GM12891 (cell line): ENCODE measurements at regions not wholly inside any gene's neighbourhood (a gene's known extent, or its start where the extent isn't known, plus 50 kb on each side); places are given as distances from the start of the nearest gene placed in this dataset.

ENCODE experiments used
- DNase-seq: peaks from one replicate; pipeline ENCODE4 v3.0.0; 2011; ENCODE audit warnings: low spot score; ENCODE audit not compliant: insufficient read length
- FAIRE-seq: peaks from 2 replicates; lab custom pipeline; 2011; peaks lifted over from hg19 to GRCh38; lab: Jason Lieb, UNC
- PAX5 ChIP-seq: IDR thresholded peaks from 2 replicates; pipeline ENCODE4 v1.6.1; 2011; ENCODE audit warnings: low read length, moderate library complexity, mild to moderate bottlenecking; ENCODE audit not compliant: insufficient read depth, severe bottlenecking
- POLR2A ChIP-seq: IDR thresholded peaks from 2 replicates; pipeline ENCODE4 v1.6.1; 2011; ENCODE audit warnings: low read depth, low read length, control low read depth
- POLR2AphosphoS5 ChIP-seq: IDR thresholded peaks from 2 replicates; pipeline ENCODE4 v1.6.1; 2011; ENCODE audit warnings: low read depth, low read length, control low read depth
- POU2F2 ChIP-seq: IDR thresholded peaks from 2 replicates; pipeline ENCODE4 v1.6.1; 2011; ENCODE audit warnings: low read depth, mild to moderate bottlenecking, control low read depth, low read length, moderate library complexity
- SPI1 ChIP-seq: IDR thresholded peaks from 2 replicates; pipeline ENCODE4 v1.6.1; 2011; ENCODE audit warnings: low read depth, low read length, control low read depth
- TAF1 ChIP-seq: IDR thresholded peaks from 2 replicates; pipeline ENCODE4 v1.6.1; 2011; ENCODE audit warnings: low read depth, low read length, control low read depth

GRCh38 chr6:92593201-92593600 is 826.2 kb downstream of the EPHA7 start:
- FAIRE-seq (no peak), DNase-seq (no peak)
- TF ChIP-seq POLR2AphosphoS5: no peak
- no peak for TF ChIP-seq PAX5
- no peak for TF ChIP-seq POLR2A

DNA sequence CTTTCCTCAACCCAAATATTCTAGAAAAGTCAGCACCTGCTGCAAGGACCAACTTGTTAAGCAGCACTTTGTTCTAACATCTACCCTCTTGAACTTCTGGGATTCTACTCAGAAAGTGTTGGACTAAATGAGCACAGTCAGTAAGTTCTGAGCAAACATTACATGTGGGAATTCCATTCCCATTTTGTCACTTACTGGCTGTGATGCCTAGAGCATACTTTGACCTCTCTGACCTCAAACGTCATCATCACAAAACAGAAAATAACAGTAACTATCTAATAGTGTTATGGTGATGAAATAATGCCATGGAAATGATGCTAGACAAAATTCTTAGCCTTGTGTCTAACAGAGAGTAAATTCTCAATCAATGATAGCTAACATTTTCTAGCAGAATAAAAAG is 829.4 kb downstream of the EPHA7 start:
- DNase-seq (no peak), FAIRE-seq (no peak)
- TF ChIP-seq POLR2AphosphoS5: no peak
- TF ChIP-seq POU2F2: no peak
- no peak for TF ChIP-seq PAX5

DNA sequence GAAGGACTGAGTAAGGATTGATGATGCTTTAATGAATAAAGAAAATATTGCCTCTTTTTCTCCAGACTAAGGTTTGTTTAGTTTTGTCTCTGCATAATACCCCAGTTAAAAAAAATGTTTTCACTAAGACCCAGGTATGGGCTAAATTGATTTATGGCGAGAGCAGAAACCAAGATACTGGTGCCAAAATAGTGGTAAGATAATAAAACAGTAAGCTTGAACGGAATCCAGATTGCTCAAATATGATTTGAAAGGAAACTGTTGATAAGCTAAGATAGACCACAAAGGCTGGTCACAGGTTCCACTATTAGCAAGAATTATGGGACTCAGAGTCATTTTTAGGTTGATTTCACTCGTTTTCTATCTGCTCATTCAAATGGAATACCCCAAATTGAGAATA is 831.2 kb downstream of the EPHA7 start:
- FAIRE-seq (no peak), DNase-seq (no peak)
- TF ChIP-seq SPI1 (no peak), POLR2A (no peak), POLR2AphosphoS5 (no peak), PAX5 (no peak), POU2F2 (no peak), TAF1 (no peak)

DNA sequence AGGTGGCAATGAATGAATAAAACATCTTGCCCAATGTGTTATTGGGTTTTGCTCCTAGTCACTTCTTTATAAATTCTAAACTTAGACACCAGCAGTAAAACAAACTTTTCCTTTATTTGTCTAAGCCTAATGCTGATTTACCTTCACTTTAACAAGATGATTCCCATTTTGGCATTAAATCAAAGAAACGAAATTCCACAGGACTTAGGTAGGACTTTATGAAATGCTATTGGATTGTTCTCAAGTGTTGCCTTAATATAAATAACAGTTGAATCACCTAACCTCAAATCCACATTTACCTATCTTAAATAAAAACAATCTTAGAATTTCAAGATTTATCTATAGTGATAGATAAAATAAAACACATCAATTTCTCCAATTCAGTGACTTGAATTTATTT is 831.8 kb downstream of the EPHA7 start:
- no peak for TF ChIP-seq PAX5
- no peak for TF ChIP-seq TAF1
- TF ChIP-seq POLR2AphosphoS5: no peak
- TF ChIP-seq SPI1: no peak
- no peak for TF ChIP-seq POU2F2
- no peak for TF ChIP-seq POLR2A
- no peak for FAIRE-seq

GRCh38 chr6:92586236-92586977 is 833.0 kb downstream of the EPHA7 start:
- TF ChIP-seq TAF1 (no peak), POLR2A (no peak)
- no peak for DNase-seq
- FAIRE-seq: no peak

More for the DNA sequence above, 831.8 kb downstream of the EPHA7 start:
- DNase-seq: no peak

GRCh38 chr6:92582211-92582610 is 837.1 kb downstream of the EPHA7 start:
- FAIRE-seq (no peak), DNase-seq (no peak)

GRCh38 chr6:92577077-92577719 is 842.2 kb downstream of the EPHA7 start:
- no peak for FAIRE-seq
- TF ChIP-seq POU2F2 (no peak), PAX5 (no peak), SPI1 (no peak), POLR2A (no peak), POLR2AphosphoS5 (no peak), TAF1 (no peak)
- DNase-seq: no peak

More at GRCh38 chr6:92582211-92582610, 837.1 kb downstream of the EPHA7 start:
- TF ChIP-seq TAF1 (no peak), POLR2A (no peak), PAX5 (no peak), POU2F2 (no peak), POLR2AphosphoS5 (no peak), SPI1 (no peak)

- no peak for FAIRE-seq
- TF ChIP-seq POLR2AphosphoS5: no peak
- no peak for TF ChIP-seq SPI1
- no peak for TF ChIP-seq TAF1
- TF ChIP-seq POLR2A: no peak
- no peak for TF ChIP-seq POU2F2
- TF ChIP-seq PAX5: no peak
- no peak for DNase-seq
These were observed 850.8 kb downstream of the EPHA7 start for GRCh38 chr6:92568541-92568940.

DNA sequence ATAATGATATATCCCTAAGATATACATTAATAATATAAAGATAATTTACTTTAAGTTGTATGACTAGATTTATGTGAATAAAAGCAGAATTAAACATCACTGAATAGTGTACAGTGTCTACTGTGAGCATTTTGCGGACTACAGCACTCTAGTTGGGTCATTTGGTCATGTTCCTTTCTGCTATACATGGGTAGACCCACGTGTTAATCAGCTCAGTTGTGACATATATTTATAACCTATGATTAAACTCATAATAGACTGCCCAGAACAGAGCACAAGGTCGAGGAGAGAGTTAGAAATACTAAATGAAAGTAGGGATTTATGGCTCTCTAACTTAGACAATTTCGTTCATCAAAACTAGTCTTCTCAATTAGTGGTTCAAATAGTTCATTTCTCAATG is 852.7 kb downstream of the EPHA7 start:
- FAIRE-seq: no peak
- TF ChIP-seq POLR2AphosphoS5: no peak
- TF ChIP-seq PAX5: no peak
- no peak for TF ChIP-seq POLR2A
- no peak for TF ChIP-seq TAF1

DNA sequence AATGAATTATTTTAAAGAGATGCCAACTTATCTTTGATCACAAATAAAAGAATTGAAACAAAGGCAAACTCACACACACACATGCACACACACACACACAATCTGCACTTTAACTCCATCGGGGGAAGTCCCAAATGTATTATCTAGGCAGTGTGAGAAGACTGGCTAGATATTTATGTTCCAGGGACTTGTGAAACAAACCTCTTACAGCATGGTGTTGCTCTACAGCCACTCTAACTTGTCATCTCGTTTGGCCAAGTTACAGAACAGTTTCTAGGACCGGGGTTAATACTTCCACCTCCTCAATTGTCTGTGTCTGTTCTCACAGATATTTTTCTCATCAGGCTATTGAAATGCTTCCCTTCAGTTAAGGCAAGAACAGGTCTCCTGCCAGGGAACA is 855.0 kb downstream of the EPHA7 start:
- no peak for FAIRE-seq
- DNase-seq: no peak
- TF ChIP-seq SPI1 (no peak), POLR2AphosphoS5 (no peak), TAF1 (no peak), POLR2A (no peak), POU2F2 (no peak), PAX5 (no peak)

More for the DNA sequence above, 852.7 kb downstream of the EPHA7 start:
- DNase-seq: no peak
